ENCODE measurements at regions not wholly inside any gene's neighbourhood (a gene's known extent, or its start where the extent isn't known, plus 50 kb on each side); places are given as distances from the start of the nearest gene placed in this dataset.

DNA sequence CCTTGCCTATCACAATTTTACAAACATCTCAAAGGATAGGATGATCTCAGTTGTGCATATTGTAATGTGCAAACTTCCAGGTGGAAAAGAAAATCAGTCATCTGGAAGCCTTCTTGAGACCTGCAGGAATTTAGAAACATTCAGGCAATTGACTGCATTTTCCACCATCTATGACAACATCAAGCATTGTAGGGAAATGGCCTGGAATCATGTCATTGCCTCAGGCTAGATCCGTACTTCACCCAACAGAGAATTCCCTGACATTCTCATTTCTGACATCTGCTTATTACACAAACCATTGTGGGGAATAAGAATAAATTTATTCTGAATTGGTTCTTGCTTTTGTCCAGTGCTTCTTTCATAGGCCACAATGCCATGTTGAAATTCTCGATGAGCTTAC, 124.9 kb upstream of the NPVF start:
- TF ChIP-seq, protein P1, sequence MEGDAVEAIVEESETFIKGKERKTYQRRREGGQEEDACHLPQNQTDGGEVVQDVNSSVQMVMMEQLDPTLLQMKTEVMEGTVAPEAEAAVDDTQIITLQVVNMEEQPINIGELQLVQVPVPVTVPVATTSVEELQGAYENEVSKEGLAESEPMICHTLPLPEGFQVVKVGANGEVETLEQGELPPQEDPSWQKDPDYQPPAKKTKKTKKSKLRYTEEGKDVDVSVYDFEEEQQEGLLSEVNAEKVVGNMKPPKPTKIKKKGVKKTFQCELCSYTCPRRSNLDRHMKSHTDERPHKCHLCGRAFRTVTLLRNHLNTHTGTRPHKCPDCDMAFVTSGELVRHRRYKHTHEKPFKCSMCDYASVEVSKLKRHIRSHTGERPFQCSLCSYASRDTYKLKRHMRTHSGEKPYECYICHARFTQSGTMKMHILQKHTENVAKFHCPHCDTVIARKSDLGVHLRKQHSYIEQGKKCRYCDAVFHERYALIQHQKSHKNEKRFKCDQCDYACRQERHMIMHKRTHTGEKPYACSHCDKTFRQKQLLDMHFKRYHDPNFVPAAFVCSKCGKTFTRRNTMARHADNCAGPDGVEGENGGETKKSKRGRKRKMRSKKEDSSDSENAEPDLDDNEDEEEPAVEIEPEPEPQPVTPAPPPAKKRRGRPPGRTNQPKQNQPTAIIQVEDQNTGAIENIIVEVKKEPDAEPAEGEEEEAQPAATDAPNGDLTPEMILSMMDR (IDR thresholded peaks at IDR 0.05; ENCODE audit: low read depth, low read length), result no peak
- no peak for TF ChIP-seq EZH2phosphoT487 (IDR thresholded peaks at IDR 0.05; ENCODE audit: low read depth)

Data from OCI-LY3 (cell line).